ENCODE measurements at regions not wholly inside any gene's neighbourhood (a gene's known extent, or its start where the extent isn't known, plus 50 kb on each side); places are given as distances from the start of the nearest gene placed in this dataset.

- no peak for TF ChIP-seq CTCF (IDR thresholded peaks at IDR 0.05; ENCODE audit: low read length)
- TF ChIP-seq EZH2 (IDR thresholded peaks at IDR 0.05; ENCODE audit: borderline replicate concordance, low read length), result no peak
These were observed 305.8 kb downstream of the LRFN2 start for GRCh38 chr6:40281402-40281801.

Data from OCI-LY1 (cell line).